Left kidney (tissue), 1 donor: ENCODE measurements at regions not wholly inside any gene's neighbourhood (a gene's known extent, or its start where the extent isn't known, plus 50 kb on each side); places are given as distances from the start of the nearest gene placed in this dataset.

Experiments used
- DNase-seq: peaks from one replicate; pipeline ENCODE4 v3.0.0-alpha.2; 2013

- DNase-seq: no peak
Measured at GRCh38 chr6:167581637-167582036, 245.1 kb upstream of the AFDN start.

DNA sequence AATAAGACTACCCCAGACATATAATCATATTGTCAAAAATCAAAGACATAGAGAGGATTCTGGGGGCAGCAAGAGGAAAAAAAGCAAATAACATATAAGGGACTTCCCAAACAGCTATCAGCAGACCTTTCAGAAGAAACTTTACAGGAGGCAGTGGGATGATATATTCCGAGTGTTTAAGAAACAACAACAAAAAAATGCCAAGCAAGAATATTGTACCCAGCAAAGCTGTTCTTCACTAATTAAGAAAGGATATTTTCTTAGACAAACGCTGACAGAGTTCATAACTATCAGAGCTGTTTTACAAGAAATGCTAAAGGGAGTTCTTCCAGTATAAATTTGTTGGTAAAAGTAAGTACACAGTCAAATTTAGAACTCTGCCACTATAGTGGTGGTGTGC, 243.3 kb upstream of the AFDN start:
- no peak for DNase-seq

DNA sequence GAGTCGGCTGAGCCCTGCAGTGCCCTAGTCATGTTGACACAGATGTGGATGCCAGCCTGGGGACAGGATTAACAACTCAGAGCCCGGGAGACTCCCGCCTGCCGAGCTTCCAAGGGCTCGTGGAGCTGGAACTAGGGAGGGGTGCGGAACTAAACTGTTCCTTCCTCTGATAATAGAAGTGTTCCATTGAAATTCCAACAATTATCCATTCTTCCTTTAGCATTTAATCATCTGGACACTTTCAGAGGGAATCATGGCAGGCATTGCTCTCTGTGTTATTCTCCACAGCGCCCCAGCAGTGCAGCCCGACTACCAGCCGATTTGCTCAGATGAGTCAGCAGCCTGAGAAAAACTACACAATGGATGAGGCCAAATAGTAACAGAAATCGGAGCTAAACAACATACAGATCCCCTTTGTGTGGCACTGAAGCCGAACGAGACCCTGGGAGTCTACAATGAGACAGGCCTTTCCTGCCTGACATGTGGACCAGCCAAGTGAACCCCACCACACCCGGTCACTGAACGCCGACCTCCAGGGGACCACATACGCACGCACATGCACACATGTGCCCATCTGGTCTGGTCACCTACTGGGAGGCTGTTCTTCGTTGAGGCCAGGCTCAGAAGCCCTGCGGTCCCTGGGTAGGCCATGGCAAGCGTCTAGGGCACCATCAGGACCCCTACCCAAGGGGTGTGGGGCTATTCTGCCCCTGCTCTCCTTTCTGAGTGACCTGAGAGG, 238.4 kb upstream of the AFDN start:
- DNase-seq: no peak

GRCh38 chr6:167588920-167589614, 237.6 kb upstream of the AFDN start:
- DNase-seq: no peak

- DNase-seq: no peak
Measured at GRCh38 chr6:167589615-167589940, 237.1 kb upstream of the AFDN start.

DNA sequence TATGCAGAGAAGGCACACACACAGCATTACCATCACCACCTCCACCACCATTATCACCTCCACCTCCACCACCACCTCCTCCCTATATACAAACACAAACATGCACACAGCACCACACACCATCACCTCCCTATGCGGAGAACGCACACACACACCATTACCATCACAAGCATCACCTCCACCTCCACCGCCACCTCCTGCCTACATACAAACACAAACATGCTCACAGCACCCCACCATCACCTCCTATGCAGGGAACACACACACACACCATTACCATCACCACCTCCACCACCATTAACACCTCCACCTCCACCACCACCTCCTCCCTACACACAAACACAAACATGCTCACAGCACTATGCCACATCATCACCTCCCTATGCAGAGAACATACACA, 236.5 kb upstream of the AFDN start:
- DNase-seq: no peak
